Stimulated activated CD8-positive, alpha-beta memory T cell treated with anti-CD3 and anti-CD28 coated beads, Interleukin-7, amount 100 ng/mL, for 24 hours (primary cell): ENCODE measurements at regions not wholly inside any gene's neighbourhood (a gene's known extent, or its start where the extent isn't known, plus 50 kb on each side); places are given as distances from the start of the nearest gene placed in this dataset.

Experiments
- DNase-seq: peaks from one replicate; pipeline ENCODE4 v3.0.0-alpha.2; 2020; ENCODE audit warnings: low read depth

DNA sequence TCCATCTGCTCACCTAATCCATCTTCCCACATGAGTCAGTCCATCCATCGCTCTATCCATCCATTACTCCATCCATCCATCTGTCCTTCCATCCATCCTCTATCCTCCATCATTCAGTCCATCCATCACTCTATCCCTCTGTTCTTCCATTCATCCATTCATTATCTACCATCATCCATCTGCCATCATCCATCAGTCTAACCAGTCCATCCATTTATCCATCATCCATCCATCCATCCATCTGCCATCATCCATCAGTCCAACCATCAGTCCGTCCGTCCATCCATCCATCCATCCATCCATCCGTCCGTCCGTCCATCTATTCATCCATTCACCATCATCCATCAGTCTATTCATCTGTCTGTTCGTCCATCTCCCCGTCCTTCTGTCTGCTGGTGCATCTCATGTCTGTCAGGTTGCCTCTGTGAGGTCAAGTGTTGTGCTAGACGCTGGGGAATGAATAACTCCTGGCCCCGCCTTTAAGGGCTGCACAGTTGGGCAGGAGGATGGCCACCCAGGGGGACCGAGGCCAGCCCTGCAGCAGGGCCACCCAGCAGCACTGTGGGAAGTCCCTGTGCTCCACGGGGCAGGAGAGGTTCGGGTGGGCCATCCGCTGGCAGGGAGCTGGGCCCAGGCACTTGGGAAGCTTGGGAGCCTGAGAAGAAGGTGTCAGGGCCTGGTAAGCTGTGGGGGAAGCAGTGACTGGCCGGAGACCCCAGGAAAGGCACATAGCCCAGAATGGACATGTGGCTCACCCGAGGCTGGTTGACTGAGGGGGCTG, 137.1 kb downstream of the CTTN start:
- DNase-seq: no peak

DNA sequence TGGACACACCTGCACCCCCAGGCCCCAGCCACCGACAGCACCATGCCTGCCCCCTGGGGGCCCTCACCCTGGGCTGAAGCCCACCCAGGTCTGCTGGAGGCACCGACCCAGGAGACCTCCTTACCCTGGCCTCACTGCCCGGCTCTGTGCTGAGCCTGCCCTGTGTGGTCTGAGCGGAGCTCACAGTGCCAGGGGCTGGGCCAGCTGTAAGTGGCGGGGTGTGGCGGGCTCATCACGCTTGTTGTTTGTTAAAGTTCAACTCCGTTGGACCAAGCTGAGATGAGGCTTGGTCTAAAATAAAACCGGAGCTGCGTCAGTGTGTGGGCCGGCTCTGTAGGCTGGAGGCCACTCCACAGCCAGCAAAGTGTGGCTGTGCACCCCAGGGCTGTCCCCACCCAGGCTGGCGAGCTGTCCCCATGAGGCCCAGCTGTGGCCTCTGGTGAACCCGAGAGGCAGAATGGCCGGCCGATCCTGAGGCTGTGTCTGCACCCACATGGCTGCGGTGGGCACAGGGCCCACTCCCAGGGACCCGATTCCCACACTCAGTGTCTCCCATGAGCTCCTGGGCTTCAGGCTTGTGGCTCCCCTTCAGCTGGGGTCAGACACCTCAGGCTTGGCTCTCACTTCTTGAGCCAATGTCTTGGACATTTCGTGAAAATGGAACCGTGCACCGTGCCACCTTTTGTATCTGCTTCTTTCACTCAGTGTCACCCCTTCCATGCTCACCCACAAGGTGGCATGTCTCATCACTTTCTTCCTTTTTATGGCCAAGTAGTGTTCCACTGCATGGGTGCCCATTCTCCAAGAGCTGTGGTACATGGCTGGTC, 137.9 kb downstream of the CTTN start:
- no peak for DNase-seq

- no peak for DNase-seq
These were observed 139.5 kb downstream of the CTTN start for GRCh38 chr11:70537576-70538571.

DNA sequence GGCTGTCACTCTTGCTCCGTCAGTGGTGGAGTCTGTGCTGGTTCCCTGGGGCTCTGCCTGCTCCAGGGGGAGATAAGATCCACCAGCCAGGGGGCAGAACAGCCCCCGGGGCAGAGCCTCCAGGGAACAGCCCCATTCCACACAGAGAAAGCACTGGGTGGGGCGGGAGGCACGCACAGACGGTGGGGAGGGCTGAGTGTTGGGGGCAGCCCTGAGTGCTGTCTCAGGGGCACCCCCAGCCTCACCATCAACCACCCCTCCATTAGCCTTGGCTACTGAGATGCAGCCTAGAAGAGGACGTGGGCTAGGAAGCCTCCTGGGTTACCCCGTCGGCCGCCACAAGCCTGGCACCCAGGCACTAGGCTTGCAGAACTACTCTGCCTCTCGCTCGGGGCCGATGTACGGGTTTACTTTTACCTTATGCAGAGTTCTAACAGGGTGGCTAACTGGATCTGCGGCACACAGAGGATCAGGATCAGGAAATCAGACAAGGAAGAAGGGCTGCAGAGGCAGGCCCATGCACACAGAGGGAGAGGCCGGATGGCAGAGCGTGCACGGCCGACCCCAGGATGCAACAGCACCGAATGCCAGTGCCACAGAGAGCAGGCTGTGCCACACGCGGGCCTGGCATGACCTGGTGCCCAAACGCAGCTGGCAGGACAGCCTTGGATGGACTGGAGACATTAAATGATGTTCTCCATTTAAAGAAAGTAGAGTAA, 140.5 kb downstream of the CTTN start:
- no peak for DNase-seq

- DNase-seq: no peak
These were observed 141.2 kb downstream of the CTTN start for GRCh38 chr11:70539360-70540095.

- DNase-seq: no peak
These were observed 141.9 kb downstream of the CTTN start for GRCh38 chr11:70540196-70540595.

- DNase-seq: no peak
These were observed 142.8 kb downstream of the CTTN start for GRCh38 chr11:70541176-70541575.

DNA sequence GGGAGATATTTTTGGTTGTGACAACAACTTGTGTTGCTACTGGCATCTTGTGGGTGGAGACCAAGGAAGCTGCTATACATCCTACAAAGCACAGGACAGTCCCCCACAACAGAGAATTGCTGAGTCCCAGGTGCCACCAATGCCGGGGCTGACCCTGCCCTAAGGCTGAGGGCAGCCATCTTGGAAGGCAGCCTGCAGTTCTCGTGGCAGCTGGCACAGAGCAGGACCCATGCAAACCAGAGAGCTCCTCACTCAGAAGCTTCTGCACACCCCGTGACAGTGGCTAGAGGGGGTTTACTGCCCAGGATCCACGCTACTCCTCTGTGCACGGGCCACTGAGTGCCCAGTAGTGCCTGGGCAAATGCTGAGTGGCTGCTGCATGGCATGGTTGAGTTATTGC, 143.4 kb downstream of the CTTN start:
- DNase-seq: no peak

DNA sequence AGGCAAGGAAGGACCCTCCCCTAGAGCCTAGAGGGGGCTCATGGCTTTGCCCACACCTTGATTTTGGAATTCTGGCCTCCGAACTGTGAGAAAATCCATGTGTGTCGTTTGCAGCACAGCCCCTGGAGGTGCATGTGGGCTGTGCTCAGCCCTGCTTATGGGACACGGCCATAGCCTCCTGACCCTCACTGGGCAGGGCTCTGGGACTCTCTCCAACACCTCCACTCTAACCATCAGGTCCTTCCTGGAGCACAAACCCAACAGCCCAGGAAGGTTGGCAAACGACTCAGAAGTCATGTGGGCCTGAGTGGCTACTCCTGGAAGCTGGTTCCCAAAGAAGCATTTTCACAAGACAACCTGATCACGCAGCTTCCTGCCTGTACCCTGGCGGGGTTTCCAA, 144.1 kb downstream of the CTTN start:
- DNase-seq: no peak

- no peak for DNase-seq
These were observed 144.5 kb downstream of the CTTN start for GRCh38 chr11:70542811-70543210.

DNA sequence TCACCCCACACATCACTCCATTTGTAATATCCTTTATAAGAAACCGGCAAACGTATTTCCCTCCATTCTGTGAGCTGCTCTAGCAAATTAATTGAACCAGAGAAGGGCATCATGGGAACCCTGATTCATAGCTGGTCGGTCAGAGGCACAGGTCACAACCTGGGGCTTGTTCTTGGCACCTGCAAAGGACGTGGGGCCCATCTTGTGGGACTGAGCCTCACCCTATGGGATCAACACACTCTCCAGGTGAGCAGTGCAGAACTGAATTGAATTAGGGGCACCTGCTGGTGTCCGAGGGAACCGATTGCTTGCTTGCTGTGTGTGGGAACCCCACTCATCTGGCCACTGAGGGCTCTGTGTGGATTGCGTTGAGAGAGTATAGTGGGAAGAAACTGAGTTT, 145.3 kb downstream of the CTTN start:
- no peak for DNase-seq

- DNase-seq: no peak
These were observed 145.9 kb downstream of the CTTN start for GRCh38 chr11:70544067-70544773.

- no peak for DNase-seq
These were observed 146.7 kb downstream of the CTTN start for GRCh38 chr11:70544774-70545609.

GRCh38 chr11:70545610-70545912, 147.2 kb downstream of the CTTN start:
- no peak for DNase-seq

GRCh38 chr11:70546191-70546940, 148.0 kb downstream of the CTTN start:
- no peak for DNase-seq

- no peak for DNase-seq
These were observed 149.1 kb downstream of the CTTN start for GRCh38 chr11:70547386-70547785.

DNA sequence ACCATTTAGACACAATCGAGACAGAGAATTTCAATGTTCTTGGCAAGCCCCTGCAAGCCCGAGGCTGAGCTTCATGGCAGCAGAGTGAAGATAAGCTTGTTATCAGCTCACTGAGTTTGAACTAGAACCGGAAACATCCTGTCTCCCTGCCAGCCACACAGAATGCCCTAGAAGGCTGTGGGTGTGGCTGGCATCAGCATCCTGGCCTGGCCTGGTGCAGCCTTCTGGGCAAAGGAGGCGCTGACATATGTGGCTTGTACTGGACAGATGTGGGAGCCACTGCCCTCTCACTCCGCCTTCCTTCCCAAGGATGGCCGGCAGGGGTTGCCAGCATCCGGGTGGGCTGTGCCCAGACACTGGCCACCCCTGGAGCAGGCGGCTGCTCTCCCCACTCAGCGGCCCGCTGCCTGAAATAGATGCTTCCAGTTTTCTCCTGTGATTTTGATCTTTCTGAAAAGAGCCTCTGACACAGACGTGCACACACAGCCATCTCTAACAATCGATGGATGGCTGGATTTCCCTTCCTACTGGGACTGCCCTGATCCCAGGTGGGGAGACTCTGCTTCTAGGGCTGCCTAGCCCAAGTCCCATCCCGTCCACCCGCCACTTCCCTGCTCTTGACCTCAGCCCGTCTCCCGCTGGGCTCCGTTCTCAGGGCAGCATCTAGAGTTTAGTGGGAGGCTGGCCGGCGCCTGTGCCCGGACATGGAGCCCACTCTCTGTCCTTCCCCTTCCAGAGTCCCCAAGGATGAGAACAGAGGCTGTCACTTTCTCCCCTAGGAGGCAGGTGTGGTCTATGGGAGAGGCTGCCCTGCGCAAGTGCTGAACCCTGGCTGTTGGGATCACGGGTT, 149.7 kb downstream of the CTTN start:
- DNase-seq: no peak

DNA sequence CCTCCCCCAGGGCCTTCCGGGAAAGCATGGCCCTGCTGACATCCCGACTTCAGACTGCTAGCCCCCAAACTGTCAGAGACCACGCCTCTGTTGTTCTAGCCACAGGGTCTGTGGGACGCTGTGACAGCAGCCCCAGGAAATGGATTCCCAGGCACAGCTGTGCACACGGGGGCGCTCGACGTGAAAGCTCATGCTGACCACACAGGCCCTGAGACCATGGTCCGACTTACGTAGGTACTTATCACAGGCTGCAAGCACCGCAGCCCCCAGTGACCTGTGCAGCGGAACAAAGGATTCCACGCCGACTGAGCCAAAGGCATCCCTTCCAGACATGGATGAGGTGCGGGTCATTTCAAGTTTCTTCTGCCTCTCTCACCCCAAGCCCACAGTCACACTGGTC, 150.6 kb downstream of the CTTN start:
- DNase-seq: no peak
